NCI-H1417 treated with DMSO at 0.1 percent for 48 hours (cell line): ENCODE measurements at regions not wholly inside any gene's neighbourhood (a gene's known extent, or its start where the extent isn't known, plus 50 kb on each side); places are given as distances from the start of the nearest gene placed in this dataset.

Source experiments
- DNase-seq: peaks from one replicate; lab custom pipeline; 2025; lab: John Stamatoyannopoulos, UW

DNA sequence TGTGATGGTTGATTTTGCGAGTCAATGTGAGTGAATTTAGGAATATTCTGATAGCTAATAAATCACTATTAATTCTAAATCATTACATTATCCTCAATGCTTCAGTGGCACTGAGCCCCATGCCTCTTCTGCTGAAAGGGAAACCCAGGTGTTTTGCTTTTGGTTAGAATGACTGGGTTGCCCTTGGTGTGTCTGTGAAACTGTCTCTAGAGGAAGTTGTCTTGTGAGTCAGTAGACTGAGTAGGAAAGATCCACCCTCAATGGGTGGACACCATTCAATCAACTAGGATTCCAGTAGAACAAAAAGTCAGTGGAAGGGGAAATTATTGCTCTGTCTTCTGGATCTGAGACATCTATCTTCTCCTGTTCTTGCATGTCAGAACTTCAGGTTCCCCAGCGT, 472.4 kb downstream of the ANKRD7 start:
- DNase-seq: no peak

DNA sequence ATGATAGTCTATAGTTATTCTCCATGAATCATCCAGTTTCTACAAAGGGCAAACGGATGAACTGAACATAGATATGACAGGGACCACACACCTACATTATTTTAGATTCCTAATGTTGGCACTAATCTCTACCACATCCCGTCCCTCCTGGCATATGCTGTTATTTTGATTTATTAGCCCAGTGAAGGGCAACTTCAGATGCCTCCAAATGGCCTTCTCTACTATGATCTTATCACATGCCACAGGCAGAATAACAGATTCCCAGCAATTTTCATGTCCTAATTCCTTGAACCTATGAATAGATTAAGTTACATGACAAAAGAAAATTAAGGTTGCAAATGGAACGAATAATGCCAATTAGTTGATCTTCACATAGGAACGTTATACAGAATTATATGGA, 474.7 kb downstream of the ANKRD7 start:
- DNase-seq: no peak

DNA sequence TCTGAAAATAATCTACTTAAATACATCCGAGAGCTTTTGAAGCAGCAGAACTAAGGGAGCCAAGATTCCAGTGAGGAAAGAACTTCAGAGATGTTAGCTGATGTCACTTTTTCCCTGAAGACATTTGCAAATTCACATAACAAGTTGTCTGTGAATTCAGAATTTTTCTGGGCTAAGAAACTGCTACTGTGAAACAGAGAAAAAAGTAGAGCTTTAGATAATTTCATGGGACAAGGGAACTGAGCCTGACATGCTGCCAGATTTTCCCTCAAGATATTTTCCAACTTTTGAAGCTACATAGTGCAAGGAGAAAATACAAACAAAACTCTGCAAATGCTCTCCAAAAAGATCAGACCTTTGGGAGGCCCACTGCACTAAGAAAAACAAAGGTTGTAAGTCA, 484.2 kb downstream of the ANKRD7 start:
- no peak for DNase-seq

DNA sequence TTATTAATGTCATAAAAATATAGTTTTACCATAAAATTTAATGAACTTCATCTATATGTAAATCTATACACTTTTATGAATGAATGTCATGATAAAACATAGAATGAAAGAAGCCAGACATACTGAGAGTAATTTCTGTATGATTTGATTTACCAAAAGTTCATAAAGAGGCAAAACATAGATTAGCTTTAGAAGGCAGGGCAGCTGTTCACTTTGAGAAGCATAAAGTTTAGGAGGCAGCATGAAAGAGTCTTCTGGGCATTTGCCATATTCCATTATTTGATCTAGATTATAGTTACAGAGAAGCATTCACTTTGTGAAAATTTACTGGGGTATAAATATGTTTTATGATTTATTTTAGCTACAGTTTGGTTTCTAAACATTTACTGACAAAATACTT, 487.2 kb downstream of the ANKRD7 start:
- DNase-seq: no peak

DNA sequence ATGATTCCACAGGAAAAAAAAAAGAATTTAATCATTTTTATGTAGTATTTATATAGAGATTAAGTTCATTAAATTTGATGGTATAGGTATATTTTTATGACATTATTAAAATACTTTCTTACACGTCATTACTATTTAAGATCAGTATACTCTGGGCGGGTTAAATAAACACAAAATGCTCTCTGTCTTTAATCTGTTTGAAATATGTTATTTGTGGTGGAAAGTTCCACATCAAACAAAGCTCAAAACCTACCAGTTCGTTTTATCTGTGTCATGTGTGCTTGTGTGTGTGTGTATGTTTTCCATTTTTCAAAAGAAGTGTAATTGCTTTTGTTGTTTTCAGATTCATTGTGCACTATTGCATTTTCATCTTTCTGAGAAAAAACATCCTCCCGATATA, 488.5 kb downstream of the ANKRD7 start:
- DNase-seq: no peak

GRCh38 chr7:118720632-118721031, 496.1 kb downstream of the ANKRD7 start:
- DNase-seq: no peak

GRCh38 chr7:118731854-118732253, 507.4 kb downstream of the ANKRD7 start:
- no peak for DNase-seq

DNA sequence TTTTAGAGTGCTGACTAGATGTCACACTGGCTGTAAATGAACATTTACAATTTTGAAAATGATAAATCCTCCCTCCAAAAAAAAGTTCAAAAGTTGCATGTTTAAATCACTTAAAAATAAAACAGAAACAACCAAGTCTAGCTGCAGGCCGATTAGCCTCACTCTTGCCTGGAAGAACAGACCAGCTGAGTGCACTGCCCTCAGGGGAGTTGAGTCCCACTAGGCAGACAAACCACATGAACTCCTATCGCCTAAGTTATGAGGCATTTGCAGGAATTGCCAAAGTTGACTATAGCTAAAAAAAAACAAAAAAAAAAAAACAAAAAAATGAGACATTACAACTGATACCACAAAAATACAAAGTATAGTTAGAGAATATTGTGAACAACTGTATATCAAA, 510.0 kb downstream of the ANKRD7 start:
- DNase-seq: no peak

- DNase-seq: no peak
Measured at GRCh38 chr7:118735441-118735840, 510.9 kb downstream of the ANKRD7 start.

DNA sequence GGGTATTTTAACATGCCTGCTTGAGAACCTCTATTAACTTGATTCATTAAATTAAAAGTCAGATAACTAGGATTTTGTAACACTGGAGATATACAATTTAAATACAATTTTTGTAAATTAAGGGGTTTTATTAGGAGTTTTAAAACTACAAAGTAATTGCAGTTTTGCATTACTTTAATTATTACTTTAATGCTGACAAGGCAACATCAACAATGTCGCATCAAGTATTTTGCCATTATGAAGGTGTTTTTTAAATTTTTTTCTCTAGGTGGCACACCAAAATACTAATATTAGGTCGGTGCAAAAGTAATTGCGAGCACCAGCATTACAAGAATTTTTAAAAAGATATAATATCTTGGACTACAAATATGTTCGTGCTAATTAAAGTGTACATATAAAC, 513.4 kb downstream of the ANKRD7 start:
- DNase-seq: no peak

- DNase-seq: no peak
Measured at GRCh38 chr7:118745927-118746326, 521.4 kb downstream of the ANKRD7 start.

DNA sequence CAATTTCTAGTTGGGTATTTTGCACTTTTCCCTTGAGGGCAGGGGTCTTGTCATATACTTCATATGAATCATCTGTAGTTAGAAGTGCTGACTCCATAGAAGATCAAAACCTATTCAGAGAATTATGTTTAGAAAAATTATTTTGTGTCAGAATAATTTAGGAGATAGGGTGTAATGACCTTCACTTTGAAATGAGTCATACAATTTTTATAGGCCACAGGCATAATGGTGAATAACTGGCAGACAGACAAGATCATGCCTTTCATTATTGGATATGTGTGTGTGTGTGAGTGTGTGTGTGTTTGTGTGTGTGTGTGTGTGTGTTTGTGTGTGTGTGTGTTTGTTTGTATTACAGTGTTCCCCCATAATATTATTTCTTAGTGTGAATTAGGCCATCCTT, 523.0 kb downstream of the ANKRD7 start:
- DNase-seq: no peak

GRCh38 chr7:118753479-118753878, 529.0 kb downstream of the ANKRD7 start:
- DNase-seq: no peak

- DNase-seq: no peak
Measured at GRCh38 chr7:118754608-118755007, 530.1 kb downstream of the ANKRD7 start.

GRCh38 chr7:118755067-118755625, 530.6 kb downstream of the ANKRD7 start:
- no peak for DNase-seq

DNA sequence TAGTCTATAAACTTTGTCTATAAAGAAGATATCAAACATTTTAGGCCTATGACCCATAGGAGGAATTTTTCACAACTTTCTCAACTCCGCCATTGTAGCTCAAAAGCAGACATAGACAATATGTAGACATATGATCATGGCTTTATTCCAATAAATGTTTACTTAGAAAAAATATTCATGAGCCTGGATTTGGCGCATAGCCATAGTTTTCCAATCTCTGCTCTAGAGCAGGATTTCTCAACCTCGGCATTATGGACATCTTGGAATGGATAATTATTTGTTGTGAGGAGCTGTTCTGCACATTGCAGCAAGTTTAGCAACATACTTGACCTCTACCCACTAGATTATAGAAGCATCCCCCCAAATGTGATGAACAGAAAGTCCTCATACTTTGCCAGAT, 532.6 kb downstream of the ANKRD7 start:
- no peak for DNase-seq

- no peak for DNase-seq
Measured at GRCh38 chr7:118758582-118758981, 534.1 kb downstream of the ANKRD7 start.

- no peak for DNase-seq
Measured at GRCh38 chr7:118759921-118760320, 535.4 kb downstream of the ANKRD7 start.

DNA sequence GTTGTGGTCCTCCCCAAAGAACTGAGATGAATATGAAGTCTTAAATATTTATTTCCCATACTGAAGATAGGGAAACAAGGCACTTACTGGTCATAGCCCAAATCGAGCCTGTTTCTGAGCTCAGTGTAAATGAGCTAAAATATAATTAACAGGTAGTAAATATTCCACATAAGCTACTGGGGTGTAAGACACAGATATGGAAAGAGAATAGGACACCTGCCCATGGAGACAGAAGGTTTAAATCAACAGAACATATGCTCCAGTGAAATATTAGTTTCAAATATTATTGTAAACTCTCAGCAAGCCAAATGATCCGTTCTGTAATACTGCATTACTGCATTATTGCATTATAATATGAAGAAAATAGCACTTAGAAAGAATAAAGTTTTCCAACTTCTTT, 537.9 kb downstream of the ANKRD7 start:
- DNase-seq: no peak

GRCh38 chr7:118764221-118764620, 539.7 kb downstream of the ANKRD7 start:
- DNase-seq: no peak

- DNase-seq: no peak
Measured at GRCh38 chr7:118771672-118772071, 547.2 kb downstream of the ANKRD7 start.

- no peak for DNase-seq
Measured at GRCh38 chr7:118777308-118777707, 552.8 kb downstream of the ANKRD7 start.

GRCh38 chr7:118792682-118793081, 568.2 kb downstream of the ANKRD7 start:
- DNase-seq: no peak

DNA sequence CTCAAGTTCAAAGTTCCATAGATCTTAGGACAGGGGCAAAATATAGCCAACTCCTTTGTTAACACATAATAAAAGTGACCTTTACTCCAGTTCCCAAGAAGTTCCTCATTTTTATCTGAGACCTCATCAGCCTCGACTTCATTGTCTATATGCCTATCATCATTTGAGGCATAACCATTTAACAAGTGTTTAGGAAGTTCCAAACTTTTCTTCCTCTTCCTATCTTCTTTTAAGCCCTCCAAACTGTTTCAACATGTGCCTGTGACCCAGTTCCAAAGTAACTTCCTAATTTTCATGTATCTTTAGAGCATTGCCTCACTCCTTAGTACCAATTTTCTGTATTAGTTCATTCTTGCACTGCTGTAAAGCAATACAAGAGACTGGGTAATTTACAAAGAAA, 569.1 kb downstream of the ANKRD7 start:
- no peak for DNase-seq

DNA sequence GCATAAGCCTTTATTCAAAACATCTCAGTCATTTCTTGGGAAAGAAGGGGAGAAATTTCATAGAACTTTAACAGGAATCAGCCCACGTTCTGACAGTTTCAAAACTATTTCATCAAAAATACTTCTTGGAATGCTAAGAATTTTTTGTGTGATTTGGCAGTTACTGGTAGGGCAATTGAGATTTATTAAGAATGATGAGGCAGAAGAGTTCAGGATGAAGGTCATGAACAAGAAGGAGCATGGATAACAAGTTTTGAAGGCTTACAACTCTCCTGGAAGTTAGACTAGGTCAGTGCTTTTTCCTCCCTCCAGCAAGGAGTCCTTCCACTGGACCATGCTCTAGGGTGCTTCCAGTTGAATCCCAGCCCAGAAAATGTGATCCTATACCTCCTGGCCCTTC, 569.9 kb downstream of the ANKRD7 start:
- DNase-seq: no peak
